ENCODE measurements at regions not wholly inside any gene's neighbourhood (a gene's known extent, or its start where the extent isn't known, plus 50 kb on each side); places are given as distances from the start of the nearest gene placed in this dataset.

DNA sequence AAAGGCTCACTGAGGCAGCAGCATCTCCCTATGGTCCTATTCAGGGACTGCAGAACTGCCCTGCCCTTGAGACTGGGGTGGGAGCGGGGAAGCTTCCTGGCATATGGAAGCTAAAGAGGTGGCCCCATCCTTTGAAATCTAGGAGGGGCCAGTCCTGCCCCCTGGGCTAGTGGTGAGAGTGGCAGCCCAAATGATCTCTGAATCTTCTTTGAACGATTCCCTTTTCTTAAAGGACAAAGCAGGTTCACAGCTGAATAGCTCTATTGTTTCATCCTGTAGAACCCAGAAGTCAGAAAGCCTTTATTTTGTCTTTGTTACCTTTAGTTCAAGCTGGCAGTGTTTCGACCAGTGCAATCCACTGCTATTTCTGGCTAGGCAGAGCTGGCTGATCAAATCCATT, 741.9 kb downstream of the IRX1 start:
- no peaks in the 10 kb centered on the region for H3K36me3 ChIP-seq
- no peaks in the 10 kb centered on the region for H3K9me3 ChIP-seq
- H3K4me1 ChIP-seq: no peaks in the 10 kb centered on the region
- TF ChIP-seq, protein P1, sequence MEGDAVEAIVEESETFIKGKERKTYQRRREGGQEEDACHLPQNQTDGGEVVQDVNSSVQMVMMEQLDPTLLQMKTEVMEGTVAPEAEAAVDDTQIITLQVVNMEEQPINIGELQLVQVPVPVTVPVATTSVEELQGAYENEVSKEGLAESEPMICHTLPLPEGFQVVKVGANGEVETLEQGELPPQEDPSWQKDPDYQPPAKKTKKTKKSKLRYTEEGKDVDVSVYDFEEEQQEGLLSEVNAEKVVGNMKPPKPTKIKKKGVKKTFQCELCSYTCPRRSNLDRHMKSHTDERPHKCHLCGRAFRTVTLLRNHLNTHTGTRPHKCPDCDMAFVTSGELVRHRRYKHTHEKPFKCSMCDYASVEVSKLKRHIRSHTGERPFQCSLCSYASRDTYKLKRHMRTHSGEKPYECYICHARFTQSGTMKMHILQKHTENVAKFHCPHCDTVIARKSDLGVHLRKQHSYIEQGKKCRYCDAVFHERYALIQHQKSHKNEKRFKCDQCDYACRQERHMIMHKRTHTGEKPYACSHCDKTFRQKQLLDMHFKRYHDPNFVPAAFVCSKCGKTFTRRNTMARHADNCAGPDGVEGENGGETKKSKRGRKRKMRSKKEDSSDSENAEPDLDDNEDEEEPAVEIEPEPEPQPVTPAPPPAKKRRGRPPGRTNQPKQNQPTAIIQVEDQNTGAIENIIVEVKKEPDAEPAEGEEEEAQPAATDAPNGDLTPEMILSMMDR (IDR thresholded peaks at IDR 0.05): no peak
- TF ChIP-seq POLR2A (IDR thresholded peaks at IDR 0.05): no peak
- no peak overlapping the region for H3K4me3 ChIP-seq
- no peak for DNase-seq
- no peaks in the 10 kb centered on the region for H3K27me3 ChIP-seq
- no peak overlapping the region for H3K27ac ChIP-seq

DNA sequence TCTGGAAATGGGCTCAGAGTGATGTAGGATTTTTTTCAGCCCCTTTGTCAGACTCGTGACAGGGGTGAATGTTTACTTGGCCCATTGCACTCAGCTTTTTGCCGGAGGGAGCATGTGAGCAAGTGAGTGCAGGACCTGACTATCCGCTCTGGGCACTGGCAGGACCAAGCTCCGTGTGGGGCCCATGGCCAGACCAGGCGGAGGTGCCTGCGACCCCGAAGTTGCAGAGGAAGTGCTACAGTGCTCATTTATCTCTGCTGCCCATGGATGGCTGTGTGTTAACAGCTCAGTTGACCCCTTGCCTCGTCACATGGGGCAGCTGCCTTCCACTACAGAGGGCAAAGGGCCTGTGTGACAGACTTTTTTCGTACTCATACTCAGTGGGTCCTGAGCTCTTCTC, 744.3 kb downstream of the IRX1 start:
- Histone ChIP-seq H3K4me1 (no peaks in the 10 kb centered on the region), H3K27ac (no peak overlapping the region), H3K27me3 (no peaks in the 10 kb centered on the region), H3K9me3 (no peaks in the 10 kb centered on the region), H3K4me3 (no peak overlapping the region), H3K36me3 (no peaks in the 10 kb centered on the region)
- no peak for DNase-seq
- TF ChIP-seq, protein P1 (IDR thresholded peaks at IDR 0.05): no peak
- TF ChIP-seq POLR2A (IDR thresholded peaks at IDR 0.05): no peak

DNA sequence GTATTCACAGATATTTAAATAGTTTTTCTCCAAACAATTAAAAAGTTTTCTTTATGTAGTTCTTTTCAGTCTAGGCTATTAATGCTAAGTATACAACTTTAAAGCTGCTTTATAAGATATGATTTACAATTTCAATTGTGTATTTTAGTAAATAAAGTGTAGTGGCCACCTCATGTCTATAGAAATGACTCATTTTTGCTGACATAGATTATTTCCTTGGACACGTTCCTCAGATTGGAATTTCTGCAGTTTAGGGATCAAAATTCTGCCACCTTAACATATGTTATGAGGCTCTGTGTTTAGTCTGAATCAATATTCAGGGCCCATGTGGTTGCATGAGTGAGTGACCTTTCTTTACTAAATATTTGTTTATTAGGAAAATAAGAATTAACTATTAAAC, 750.2 kb downstream of the IRX1 start:
- Histone ChIP-seq H3K36me3 (no peaks in the 10 kb centered on the region), H3K27ac (no peak overlapping the region), H3K9me3 (no peaks in the 10 kb centered on the region), H3K27me3 (no peaks in the 10 kb centered on the region), H3K4me1 (no peaks in the 10 kb centered on the region), H3K4me3 (no peak overlapping the region)
- TF ChIP-seq, protein P1 (IDR thresholded peaks at IDR 0.05): no peak
- no peak for TF ChIP-seq POLR2A (IDR thresholded peaks at IDR 0.05)
- DNase-seq: no peak

DNA sequence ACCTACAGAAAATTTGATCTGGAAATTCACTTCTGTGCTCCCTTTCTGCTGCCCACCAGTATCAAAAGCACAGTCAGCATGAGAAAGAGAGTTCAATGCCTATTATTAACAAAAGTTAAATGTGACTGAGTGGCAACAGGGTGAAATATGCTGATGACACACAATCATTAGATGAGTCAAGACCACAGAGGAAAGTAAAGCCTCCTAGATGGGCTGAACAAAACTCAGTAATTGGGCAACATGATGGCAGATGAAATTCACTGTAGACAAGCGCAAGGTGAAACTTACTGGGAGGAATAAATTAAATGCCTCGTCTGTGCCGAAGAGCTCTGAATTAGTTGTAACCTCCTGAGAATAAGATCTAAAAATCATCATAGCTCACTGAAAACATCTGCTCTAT, 752.8 kb downstream of the IRX1 start:
- TF ChIP-seq, protein P1 (IDR thresholded peaks at IDR 0.05): no peak
- TF ChIP-seq POLR2A (IDR thresholded peaks at IDR 0.05): no peak
- Histone ChIP-seq H3K27me3 (no peaks in the 10 kb centered on the region), H3K27ac (no peak overlapping the region), H3K4me1 (no peaks in the 10 kb centered on the region), H3K4me3 (no peak overlapping the region), H3K9me3 (no peaks in the 10 kb centered on the region), H3K36me3 (no peaks in the 10 kb centered on the region)
- no peak for DNase-seq

DNA sequence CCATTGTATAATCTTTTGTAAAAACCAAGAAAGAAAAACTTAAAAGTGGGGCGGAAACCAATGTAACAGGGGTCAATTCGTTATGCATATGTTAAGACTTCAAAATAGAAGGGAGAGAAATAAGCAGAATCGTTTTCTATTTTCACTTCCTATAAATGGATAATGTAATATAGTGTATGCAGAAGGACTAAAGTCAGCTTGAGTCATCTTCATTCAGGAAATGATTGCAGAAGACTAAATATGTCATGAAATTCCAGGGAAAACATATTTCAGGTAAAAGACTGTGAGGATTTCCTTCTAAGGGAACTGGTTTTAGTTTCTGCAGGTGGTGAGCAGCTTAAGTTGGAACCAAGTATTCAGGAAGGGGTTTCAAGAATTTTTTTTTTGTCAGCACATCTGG, 753.3 kb downstream of the IRX1 start:
- TF ChIP-seq, protein P1 (IDR thresholded peaks at IDR 0.05): no peak
- no peak for DNase-seq
- H3K9me3 ChIP-seq: no peaks in the 10 kb centered on the region

DNA sequence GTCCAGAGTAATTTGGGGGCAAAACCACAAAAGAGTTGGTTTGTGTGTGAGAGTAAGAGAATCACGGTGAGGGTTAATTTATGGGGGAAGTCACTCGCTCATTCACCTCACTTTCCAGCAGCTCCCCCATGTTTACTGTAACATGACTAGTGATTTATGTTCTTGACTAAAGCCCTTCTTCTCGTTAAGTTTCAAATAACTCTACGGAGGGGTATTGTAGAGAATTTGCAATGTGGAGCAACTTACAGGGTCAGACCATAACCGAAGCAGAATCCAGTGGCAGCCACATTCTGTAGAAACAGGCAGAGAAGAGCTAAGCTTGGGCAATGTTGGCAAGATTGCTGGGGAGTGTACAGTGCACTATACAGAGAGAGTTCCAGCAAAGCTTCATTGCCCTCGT, 760.6 kb downstream of the IRX1 start:
- Histone ChIP-seq H3K27me3 (no peaks in the 10 kb centered on the region), H3K36me3 (no peaks in the 10 kb centered on the region), H3K9me3 (no peaks in the 10 kb centered on the region), H3K4me3 (no peak overlapping the region), H3K4me1 (no peaks in the 10 kb centered on the region), H3K27ac (no peak overlapping the region)
- TF ChIP-seq, protein P1 (IDR thresholded peaks at IDR 0.05): no peak
- no peak for TF ChIP-seq POLR2A (IDR thresholded peaks at IDR 0.05)
- no peak for DNase-seq

More for the DNA sequence above, 753.3 kb downstream of the IRX1 start:
- Histone ChIP-seq H3K27me3 (no peaks in the 10 kb centered on the region), H3K4me3 (no peak overlapping the region), H3K36me3 (no peaks in the 10 kb centered on the region), H3K27ac (no peak overlapping the region), H3K4me1 (no peaks in the 10 kb centered on the region)

All from Peyer's patch (tissue), 4 donors.